GM12873 (cell line): ENCODE measurements at regions not wholly inside any gene's neighbourhood (a gene's known extent, or its start where the extent isn't known, plus 50 kb on each side); places are given as distances from the start of the nearest gene placed in this dataset.

Experiments
- CTCF ChIP-seq: IDR thresholded peaks from 2 replicates; pipeline ENCODE4 v1.5.1; 2012; ENCODE audit warnings: low read depth, mild to moderate bottlenecking, moderate library complexity, low read length, control low read depth; ENCODE audit not compliant: insufficient read depth; ENCODE audit errors: missing control alignments

DNA sequence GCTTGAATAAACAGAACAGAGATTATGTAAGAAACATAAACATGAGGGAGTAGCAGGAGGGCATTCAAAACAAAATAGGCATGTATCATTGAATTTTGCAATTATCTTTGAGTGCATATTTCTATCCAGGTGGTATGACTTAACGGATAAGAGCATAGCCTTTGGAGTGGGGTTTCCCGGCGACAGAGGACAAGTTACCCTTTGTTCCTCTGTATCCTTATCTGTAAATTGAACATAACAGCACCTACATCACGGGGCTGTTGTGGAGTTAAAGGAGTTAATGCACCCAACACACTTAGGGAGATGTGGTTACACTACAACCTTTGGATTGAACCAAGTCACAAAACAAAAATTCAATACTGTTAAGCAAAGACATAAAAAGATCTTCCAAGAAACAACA lies 314.6 kb upstream of the KIF2A start:
- no peak for TF ChIP-seq CTCF

DNA sequence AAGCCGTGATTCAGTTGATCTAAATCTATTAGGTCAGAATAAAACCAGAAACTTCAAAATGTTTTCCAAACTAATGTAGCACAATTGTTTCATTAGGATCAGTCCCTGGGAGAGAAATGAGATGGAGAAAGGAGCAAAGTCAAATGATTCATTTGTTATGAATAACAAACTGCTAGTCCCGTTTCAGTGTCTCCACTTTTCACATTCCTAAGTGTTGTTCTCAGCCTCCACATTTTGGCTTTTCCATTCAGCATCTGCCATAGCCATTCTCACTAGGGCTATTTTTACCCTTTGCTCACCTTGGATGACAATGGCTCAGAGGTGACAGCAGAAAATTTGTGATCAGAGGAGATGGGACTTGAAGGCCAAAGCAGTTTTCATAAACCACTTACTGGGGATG lies 314.1 kb upstream of the KIF2A start:
- TF ChIP-seq CTCF = no peak

DNA sequence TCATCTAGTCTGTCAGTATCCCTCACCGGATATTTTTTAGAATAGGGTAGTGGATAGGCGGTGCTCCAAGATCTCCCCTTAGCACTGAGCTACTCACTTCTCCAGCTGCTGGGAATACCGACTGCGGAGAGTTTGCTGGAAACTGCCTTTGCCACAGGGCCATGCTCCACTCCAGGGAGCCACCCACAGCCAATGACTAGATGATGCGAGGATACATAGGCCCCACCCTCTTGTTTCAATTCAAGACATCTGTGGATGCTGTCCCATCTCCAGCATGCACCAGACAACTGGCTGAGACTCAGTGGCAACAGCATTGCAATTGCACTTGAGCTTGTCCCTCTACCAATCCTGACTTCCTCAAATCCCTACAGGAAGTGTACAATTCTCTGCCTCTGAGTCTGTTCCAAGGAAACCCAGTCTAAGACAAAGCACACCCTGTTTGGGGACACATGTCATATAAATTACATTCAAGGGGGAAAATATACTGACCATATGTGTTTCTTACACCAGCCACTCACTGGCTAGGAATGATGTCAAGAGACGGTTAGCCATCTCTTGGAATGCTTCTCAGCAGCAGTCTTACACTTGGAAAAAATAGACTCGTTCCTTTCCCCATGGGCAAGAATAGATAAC lies 312.6 kb upstream of the KIF2A start:
- no peak for TF ChIP-seq CTCF

- no peak for TF ChIP-seq CTCF
Observed at GRCh38 chr5:61994171-61994570, 311.8 kb upstream of the KIF2A start.

DNA sequence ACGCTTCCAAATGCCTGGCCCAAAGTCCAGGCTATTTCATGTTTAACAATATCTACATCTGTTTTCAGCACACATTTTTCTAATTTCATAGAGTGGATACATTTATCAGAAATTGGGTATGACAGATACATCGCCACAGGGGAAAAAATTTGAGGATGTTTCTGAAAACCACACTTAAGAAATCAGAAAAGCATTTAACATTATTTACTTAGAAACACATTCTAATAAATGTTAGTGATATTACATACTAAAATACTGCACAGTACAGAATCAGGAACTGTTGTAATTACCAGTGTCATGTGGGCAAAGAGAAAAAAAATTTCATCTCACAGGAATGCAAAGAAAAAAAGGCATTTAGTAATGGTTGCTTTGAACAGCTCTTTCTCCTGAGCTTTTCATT lies 310.5 kb upstream of the KIF2A start:
- no peak for TF ChIP-seq CTCF

DNA sequence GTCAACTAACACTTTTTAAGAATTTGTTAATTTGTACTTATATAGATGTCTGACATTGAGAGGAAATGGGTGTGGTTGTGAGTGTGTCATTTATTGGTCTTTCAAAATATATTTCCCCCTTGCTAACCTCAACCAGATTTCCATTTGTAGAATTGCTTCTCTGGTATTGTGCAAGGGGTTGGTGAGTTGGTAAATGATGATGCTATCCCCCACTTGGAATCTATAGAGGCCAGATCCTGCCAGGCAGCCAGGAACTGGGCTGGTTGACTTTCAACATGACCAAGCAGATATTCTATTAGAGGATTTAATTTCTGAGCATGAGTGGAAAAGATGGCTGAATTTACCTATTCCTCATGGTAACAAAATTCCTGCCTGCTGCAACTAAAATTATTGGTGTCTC lies 306.6 kb upstream of the KIF2A start:
- no peak for TF ChIP-seq CTCF

DNA sequence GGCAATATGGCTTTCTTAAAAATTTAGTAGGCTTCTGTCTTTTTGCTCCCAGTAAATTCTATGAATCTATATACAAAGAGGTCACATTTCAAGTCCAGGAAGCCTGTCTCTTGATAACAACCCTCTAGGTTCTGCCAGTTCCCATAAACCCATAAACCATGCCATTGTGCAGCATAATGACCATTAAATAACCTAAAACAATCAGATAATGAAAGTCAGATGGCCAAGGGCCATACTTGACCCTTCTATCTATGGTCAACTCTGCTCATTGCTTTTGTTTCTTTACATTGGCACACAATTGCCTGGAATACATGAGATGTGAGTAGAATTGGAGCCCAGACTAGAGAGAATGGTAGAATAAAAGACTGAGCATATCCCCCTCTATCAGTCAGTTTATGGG lies 305.4 kb upstream of the KIF2A start:
- TF ChIP-seq CTCF = no peak
